Breast epithelium (tissue), 3 donors: ENCODE measurements at regions not wholly inside any gene's neighbourhood (a gene's known extent, or its start where the extent isn't known, plus 50 kb on each side); places are given as distances from the start of the nearest gene placed in this dataset.

Source experiments
- CTCF ChIP-seq, 3 donors: fragments of 450-650 bp; IDR thresholded peaks; one replicate each; pipeline ENCODE4 v1.5.1; 2016 to 2017; ENCODE audit warnings: antibody characterized with exemption in 3 of 3, mild to moderate bottlenecking in 3 of 3, moderate library complexity in 3 of 3
- POLR2A ChIP-seq: fragments of 450-650 bp; IDR thresholded peaks from one replicate; pipeline ENCODE4 v1.6.1; 2016; ENCODE audit warnings: antibody characterized with exemption, mild to moderate bottlenecking, moderate library complexity
- POLR2AphosphoS5 ChIP-seq, 3 donors: sonication (generic); formaldehyde crosslinking; IDR thresholded peaks; one replicate each; pipeline ENCODE4 v1.6.1; 2017; ENCODE audit warnings: antibody characterized with exemption in 3 of 3

GRCh38 chr1:194228427-194228826 is 1042.0 kb upstream of the B3GALT2 start:
- TF ChIP-seq CTCF (IDR thresholded peaks at IDR 0.05) (no peak), POLR2A (no peak), POLR2AphosphoS5 (IDR thresholded peaks at IDR 0.05) (no peak)
